ENCODE measurements at regions not wholly inside any gene's neighbourhood (a gene's known extent, or its start where the extent isn't known, plus 50 kb on each side); places are given as distances from the start of the nearest gene placed in this dataset.

- TF ChIP-seq ZBTB43 (CRISPR knock-in tag; IDR thresholded peaks at IDR 0.05): no peak
Observed at GRCh38 chrX:13170966-13171558, 126.6 kb upstream of the FAM9C start (continued).

- ChIA-PET POLR2A (no interaction called here), CTCF (no interaction called here)
- ATAC-seq (no peak), DNase-seq (ENCODE audit: low spot score) (no peak)
- no peak overlapping the region for H3K27ac Mint-ChIP-seq
- peaks cover 23% of the 10 kb centered on the region for H3K4me1 Mint-ChIP-seq
- H3K4me3 Mint-ChIP-seq: no peak overlapping the region
- peaks cover 13% of the 10 kb centered on the region for H3K27me3 Mint-ChIP-seq (ENCODE audit: low read depth)
- H3K9me3 Mint-ChIP-seq: no peaks in the 10 kb centered on the region
- H3K36me3 Mint-ChIP-seq: no peaks in the 10 kb centered on the region
- TF ChIP-seq, protein P1, sequence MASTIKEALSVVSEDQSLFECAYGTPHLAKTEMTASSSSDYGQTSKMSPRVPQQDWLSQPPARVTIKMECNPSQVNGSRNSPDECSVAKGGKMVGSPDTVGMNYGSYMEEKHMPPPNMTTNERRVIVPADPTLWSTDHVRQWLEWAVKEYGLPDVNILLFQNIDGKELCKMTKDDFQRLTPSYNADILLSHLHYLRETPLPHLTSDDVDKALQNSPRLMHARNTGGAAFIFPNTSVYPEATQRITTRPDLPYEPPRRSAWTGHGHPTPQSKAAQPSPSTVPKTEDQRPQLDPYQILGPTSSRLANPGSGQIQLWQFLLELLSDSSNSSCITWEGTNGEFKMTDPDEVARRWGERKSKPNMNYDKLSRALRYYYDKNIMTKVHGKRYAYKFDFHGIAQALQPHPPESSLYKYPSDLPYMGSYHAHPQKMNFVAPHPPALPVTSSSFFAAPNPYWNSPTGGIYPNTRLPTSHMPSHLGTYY (CRISPR knock-in tag; IDR thresholded peaks at IDR 0.05): no peak
- TF ChIP-seq STAT6 (CRISPR knock-in tag; conservative IDR thresholded peaks at IDR 0.05; ENCODE audit: low read depth) (no peak), ESRRA (CRISPR knock-in tag; IDR thresholded peaks at IDR 0.05; ENCODE audit: borderline replicate concordance) (no peak), TP53 (CRISPR knock-in tag; IDR thresholded peaks at IDR 0.05) (no peak), JAZF1 (CRISPR knock-in tag; IDR thresholded peaks at IDR 0.05) (no peak), MAX (CRISPR knock-in tag; IDR thresholded peaks at IDR 0.05) (no peak), GABPB1 (CRISPR knock-in tag; IDR thresholded peaks at IDR 0.05) (no peak), ZNF281 (CRISPR knock-in tag; IDR thresholded peaks at IDR 0.05) (no peak), ETV6 (CRISPR knock-in tag; IDR thresholded peaks at IDR 0.05) (no peak), ZNF263 (CRISPR knock-in tag; IDR thresholded peaks at IDR 0.05; ENCODE audit: low read depth) (no peak), E2F4 (CRISPR knock-in tag; IDR thresholded peaks at IDR 0.05; ENCODE audit: borderline replicate concordance, low read depth) (no peak), MXD4 (CRISPR knock-in tag; IDR thresholded peaks at IDR 0.05; ENCODE audit: borderline replicate concordance) (no peak), OVOL2 (CRISPR knock-in tag; IDR thresholded peaks at IDR 0.05; ENCODE audit: borderline replicate concordance) (no peak), ELF4 (CRISPR knock-in tag; IDR thresholded peaks at IDR 0.05; ENCODE audit: low read depth) (no peak), RORB (CRISPR knock-in tag; IDR thresholded peaks at IDR 0.05) (no peak)
- TF ChIP-seq, protein P2, sequence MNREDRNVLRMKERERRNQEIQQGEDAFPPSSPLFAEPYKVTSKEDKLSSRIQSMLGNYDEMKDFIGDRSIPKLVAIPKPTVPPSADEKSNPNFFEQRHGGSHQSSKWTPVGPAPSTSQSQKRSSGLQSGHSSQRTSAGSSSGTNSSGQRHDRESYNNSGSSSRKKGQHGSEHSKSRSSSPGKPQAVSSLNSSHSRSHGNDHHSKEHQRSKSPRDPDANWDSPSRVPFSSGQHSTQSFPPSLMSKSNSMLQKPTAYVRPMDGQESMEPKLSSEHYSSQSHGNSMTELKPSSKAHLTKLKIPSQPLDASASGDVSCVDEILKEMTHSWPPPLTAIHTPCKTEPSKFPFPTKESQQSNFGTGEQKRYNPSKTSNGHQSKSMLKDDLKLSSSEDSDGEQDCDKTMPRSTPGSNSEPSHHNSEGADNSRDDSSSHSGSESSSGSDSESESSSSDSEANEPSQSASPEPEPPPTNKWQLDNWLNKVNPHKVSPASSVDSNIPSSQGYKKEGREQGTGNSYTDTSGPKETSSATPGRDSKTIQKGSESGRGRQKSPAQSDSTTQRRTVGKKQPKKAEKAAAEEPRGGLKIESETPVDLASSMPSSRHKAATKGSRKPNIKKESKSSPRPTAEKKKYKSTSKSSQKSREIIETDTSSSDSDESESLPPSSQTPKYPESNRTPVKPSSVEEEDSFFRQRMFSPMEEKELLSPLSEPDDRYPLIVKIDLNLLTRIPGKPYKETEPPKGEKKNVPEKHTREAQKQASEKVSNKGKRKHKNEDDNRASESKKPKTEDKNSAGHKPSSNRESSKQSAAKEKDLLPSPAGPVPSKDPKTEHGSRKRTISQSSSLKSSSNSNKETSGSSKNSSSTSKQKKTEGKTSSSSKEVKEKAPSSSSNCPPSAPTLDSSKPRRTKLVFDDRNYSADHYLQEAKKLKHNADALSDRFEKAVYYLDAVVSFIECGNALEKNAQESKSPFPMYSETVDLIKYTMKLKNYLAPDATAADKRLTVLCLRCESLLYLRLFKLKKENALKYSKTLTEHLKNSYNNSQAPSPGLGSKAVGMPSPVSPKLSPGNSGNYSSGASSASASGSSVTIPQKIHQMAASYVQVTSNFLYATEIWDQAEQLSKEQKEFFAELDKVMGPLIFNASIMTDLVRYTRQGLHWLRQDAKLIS (CRISPR knock-in tag; IDR thresholded peaks at IDR 0.05; ENCODE audit: borderline replicate concordance): no peak
- TF ChIP-seq, protein P3, sequence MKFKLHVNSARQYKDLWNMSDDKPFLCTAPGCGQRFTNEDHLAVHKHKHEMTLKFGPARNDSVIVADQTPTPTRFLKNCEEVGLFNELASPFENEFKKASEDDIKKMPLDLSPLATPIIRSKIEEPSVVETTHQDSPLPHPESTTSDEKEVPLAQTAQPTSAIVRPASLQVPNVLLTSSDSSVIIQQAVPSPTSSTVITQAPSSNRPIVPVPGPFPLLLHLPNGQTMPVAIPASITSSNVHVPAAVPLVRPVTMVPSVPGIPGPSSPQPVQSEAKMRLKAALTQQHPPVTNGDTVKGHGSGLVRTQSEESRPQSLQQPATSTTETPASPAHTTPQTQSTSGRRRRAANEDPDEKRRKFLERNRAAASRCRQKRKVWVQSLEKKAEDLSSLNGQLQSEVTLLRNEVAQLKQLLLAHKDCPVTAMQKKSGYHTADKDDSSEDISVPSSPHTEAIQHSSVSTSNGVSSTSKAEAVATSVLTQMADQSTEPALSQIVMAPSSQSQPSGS (CRISPR knock-in tag; IDR thresholded peaks at IDR 0.05; ENCODE audit: borderline replicate concordance, low read depth): no peak
Observed at GRCh38 chrX:13169684-13170083, 125.3 kb upstream of the FAM9C start.

Measured in WTC11 (cell line).